ENCODE measurements at regions not wholly inside any gene's neighbourhood (a gene's known extent, or its start where the extent isn't known, plus 50 kb on each side); places are given as distances from the start of the nearest gene placed in this dataset.

DNA sequence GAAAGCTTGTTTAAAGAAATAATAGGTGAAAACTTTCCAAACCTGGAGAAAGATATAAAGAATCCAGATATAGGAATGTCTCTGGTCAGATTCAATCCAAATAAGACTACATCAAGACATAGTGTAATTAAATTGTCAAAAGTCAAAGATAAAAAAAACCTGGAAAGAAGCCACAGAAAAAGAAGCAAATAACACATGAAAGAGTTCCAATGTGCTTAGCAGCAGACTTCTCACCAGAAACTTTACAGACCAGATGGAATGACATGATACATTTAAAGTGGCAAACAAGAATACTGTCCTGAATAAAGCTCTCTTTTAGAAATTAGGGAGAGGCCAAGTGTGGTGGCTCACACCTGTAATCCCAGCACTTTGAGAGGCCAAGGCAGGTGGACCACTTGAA lies 1039.9 kb downstream of the KCNT2 start:
- Histone ChIP-seq H3K27me3 (ENCODE audit: control insufficient read depth in 2 of 2, insufficient read depth in 2 of 2, low read length in 2 of 2) (no peaks in the 10 kb centered on the region), H3K36me3 (ENCODE audit: control insufficient read depth, insufficient read depth, low read length) (no peaks in the 10 kb centered on the region), H2AFZ (ENCODE audit: low read depth, low read length) (no peak overlapping the region), H3K4me3 (no peak overlapping the region), H4K20me1 (replicated peaks; ENCODE audit: control insufficient read depth, insufficient read depth, low read length) (no peaks in the 10 kb centered on the region), H3K9me1 (ENCODE audit: control insufficient read depth, insufficient read depth, low read length) (no peaks in the 10 kb centered on the region), H3K4me1 (replicated peaks in 1 of 2; ENCODE audit: control insufficient read depth in 2 of 2, insufficient read depth in 2 of 2, low read length in 2 of 2) (no peaks in the 10 kb centered on the region), H3K79me2 (ENCODE audit: control insufficient read depth, insufficient read depth, low read length) (no peaks in the 10 kb centered on the region), H3K27ac (ENCODE audit: extremely low read depth, low read depth, low read length) (no peak overlapping the region), H3K9me3 (replicated peaks; ENCODE audit: control insufficient read depth, insufficient read depth, low read depth, low read length) (peaks cover 3% of the 10 kb centered on the region; the same call in 1 of the 2 replicates), H3K9ac (ENCODE audit: insufficient read depth in 1 of 2, low read depth in 2 of 2, low read length in 2 of 2) (no peak overlapping the region), H3K4me2 (ENCODE audit: insufficient read depth, low read length) (no peak overlapping the region)
- in situ Hi-C loops (cut with MboI) = no loop called here
- TF ChIP-seq ZNF764 (CRISPR knock-in tag; IDR thresholded peaks at IDR 0.05; ENCODE audit: low read depth) = no peak
- TF ChIP-seq, protein P1, sequence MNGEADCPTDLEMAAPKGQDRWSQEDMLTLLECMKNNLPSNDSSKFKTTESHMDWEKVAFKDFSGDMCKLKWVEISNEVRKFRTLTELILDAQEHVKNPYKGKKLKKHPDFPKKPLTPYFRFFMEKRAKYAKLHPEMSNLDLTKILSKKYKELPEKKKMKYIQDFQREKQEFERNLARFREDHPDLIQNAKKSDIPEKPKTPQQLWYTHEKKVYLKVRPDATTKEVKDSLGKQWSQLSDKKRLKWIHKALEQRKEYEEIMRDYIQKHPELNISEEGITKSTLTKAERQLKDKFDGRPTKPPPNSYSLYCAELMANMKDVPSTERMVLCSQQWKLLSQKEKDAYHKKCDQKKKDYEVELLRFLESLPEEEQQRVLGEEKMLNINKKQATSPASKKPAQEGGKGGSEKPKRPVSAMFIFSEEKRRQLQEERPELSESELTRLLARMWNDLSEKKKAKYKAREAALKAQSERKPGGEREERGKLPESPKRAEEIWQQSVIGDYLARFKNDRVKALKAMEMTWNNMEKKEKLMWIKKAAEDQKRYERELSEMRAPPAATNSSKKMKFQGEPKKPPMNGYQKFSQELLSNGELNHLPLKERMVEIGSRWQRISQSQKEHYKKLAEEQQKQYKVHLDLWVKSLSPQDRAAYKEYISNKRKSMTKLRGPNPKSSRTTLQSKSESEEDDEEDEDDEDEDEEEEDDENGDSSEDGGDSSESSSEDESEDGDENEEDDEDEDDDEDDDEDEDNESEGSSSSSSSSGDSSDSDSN (IDR thresholded peaks at IDR 0.05; ENCODE audit: borderline replicate concordance in 1 of 2, low read depth in 2 of 2, low read length in 2 of 2) = no peak
- TF ChIP-seq COPS2 (conservative IDR thresholded peaks at IDR 0.05) = no peak
- TF ChIP-seq, protein P2, sequence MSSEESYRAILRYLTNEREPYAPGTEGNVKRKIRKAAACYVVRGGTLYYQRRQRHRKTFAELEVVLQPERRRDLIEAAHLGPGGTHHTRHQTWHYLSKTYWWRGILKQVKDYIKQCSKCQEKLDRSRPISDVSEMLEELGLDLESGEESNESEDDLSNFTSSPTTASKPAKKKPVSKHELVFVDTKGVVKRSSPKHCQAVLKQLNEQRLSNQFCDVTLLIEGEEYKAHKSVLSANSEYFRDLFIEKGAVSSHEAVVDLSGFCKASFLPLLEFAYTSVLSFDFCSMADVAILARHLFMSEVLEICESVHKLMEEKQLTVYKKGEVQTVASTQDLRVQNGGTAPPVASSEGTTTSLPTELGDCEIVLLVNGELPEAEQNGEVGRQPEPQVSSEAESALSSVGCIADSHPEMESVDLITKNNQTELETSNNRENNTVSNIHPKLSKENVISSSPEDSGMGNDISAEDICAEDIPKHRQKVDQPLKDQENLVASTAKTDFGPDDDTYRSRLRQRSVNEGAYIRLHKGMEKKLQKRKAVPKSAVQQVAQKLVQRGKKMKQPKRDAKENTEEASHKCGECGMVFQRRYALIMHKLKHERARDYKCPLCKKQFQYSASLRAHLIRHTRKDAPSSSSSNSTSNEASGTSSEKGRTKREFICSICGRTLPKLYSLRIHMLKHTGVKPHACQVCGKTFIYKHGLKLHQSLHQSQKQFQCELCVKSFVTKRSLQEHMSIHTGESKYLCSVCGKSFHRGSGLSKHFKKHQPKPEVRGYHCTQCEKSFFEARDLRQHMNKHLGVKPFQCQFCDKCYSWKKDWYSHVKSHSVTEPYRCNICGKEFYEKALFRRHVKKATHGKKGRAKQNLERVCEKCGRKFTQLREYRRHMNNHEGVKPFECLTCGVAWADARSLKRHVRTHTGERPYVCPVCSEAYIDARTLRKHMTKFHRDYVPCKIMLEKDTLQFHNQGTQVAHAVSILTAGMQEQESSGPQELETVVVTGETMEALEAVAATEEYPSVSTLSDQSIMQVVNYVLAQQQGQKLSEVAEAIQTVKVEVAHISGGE (CRISPR knock-in tag; IDR thresholded peaks at IDR 0.05) = no peak
- POLR2A ChIA-PET = no interaction called here
- no peak for DNase-seq (ENCODE audit: extremely low read depth in 1 of 4, low spot score in 3 of 4)
- ATAC-seq = no peak
- intact Hi-C loops (cut with micrococcal nuclease) = no loop called here
- BruUV-seq (replicated peaks) = no TSS peak
- CTCF ChIA-PET (ENCODE audit: low intra/inter-chr PET ratio) = interaction anchor here (0.6 kb wide), 1 partner anchor 1528 kb away, joined by 4 read pairs; no protein-coding TSS in a partner anchor
- FAIRE-seq = no peak

All from K562 (cell line).